GM10266 (cell line): ENCODE measurements at regions not wholly inside any gene's neighbourhood (a gene's known extent, or its start where the extent isn't known, plus 50 kb on each side); places are given as distances from the start of the nearest gene placed in this dataset.

Experiments
- DNase-seq: peaks from one replicate; pipeline ENCODE4 v3.0.0; 2012; ENCODE audit errors: extremely low spot score
- CTCF ChIP-seq: IDR thresholded peaks from 2 replicates; pipeline ENCODE4 v1.5.1; 2012; ENCODE audit warnings: mild to moderate bottlenecking, low read depth; ENCODE audit not compliant: control insufficient read depth, insufficient read depth; ENCODE audit errors: missing control alignments

GRCh38 chr2:196266855-196267254, 95.5 kb upstream of the STK17B start:
- no peak for TF ChIP-seq CTCF
- DNase-seq = no peak

GRCh38 chr2:196268025-196268424, 96.6 kb upstream of the STK17B start:
- TF ChIP-seq CTCF = no peak
- DNase-seq = no peak

GRCh38 chr2:196268538-196269338, 97.4 kb upstream of the STK17B start:
- no peak for DNase-seq
- no peak for TF ChIP-seq CTCF

GRCh38 chr2:196271795-196272194, 100.4 kb upstream of the STK17B start:
- TF ChIP-seq CTCF = no peak
- DNase-seq = no peak

- no peak for TF ChIP-seq CTCF
- DNase-seq = no peak
Observed at GRCh38 chr2:196274387-196274809, 103.0 kb upstream of the STK17B start.

GRCh38 chr2:196275646-196276352, 104.4 kb upstream of the STK17B start:
- no peak for TF ChIP-seq CTCF
- no peak for DNase-seq

- DNase-seq = no peak
- no peak for TF ChIP-seq CTCF
Observed at GRCh38 chr2:196276421-196276820, 105.0 kb upstream of the STK17B start.
